Gastroesophageal sphincter (tissue), 4 donors: ENCODE measurements at regions not wholly inside any gene's neighbourhood (a gene's known extent, or its start where the extent isn't known, plus 50 kb on each side); places are given as distances from the start of the nearest gene placed in this dataset.

Experiments
- ATAC-seq: fragments of 150-250 bp; one replicate; pipeline ENCODE4 v1.9.1; 2016; ENCODE audit warnings: mild to moderate bottlenecking, moderate library complexity
- H3K27ac ChIP-seq, 4 donors: fragments of 200-600 bp; sonication (generic) in 3 of 4; 1 replicate in 3 of 4; 2 replicates in 1 of 4; pipeline ENCODE4 v1.5.1; 2016 to 2019
- H3K27me3 ChIP-seq: fragments of 200-600 bp; sonication (generic); one replicate; pipeline ENCODE4 v1.5.1; 2019
- H3K36me3 ChIP-seq, 2 donors: fragments of 200-600 bp; sonication (generic); one replicate each; pipeline ENCODE4 v1.5.1; 2019; ENCODE audit warnings: control low read depth in 1 of 2
- H3K4me1 ChIP-seq, 3 donors: fragments of 200-600 bp; sonication (generic); 1 replicate in 2 of 3; 2 replicates in 1 of 3; pipeline ENCODE4 v1.5.1; 2016 to 2019; ENCODE audit warnings: control low read depth in 2 of 3
- H3K4me3 ChIP-seq, 2 donors: fragments of 200-600 bp; sonication (generic); one replicate each; pipeline ENCODE4 v1.5.1; 2019; ENCODE audit warnings: mild to moderate bottlenecking in 1 of 2, moderate library complexity in 1 of 2
- H3K9me3 ChIP-seq, 3 donors: fragments of 200-600 bp; sonication (generic); one replicate each; pipeline ENCODE4 v1.5.1; 2017 to 2019; ENCODE audit warnings: control low read depth in 2 of 3
- EP300 ChIP-seq: sonication (generic); formaldehyde crosslinking; IDR thresholded peaks from one replicate; pipeline ENCODE4 v1.6.1; 2017; ENCODE audit warnings: antibody characterized with exemption, mild to moderate bottlenecking
- POLR2A ChIP-seq, 2 donors: fragments of 450-650 bp; IDR thresholded peaks; one replicate each; pipeline ENCODE4 v1.6.1; 2017; ENCODE audit warnings: antibody characterized with exemption in 2 of 2, mild to moderate bottlenecking in 2 of 2, moderate library complexity in 1 of 2
- POLR2AphosphoS5 ChIP-seq: sonication (generic); formaldehyde crosslinking; IDR thresholded peaks from one replicate; pipeline ENCODE4 v1.6.1; 2017; ENCODE audit warnings: antibody characterized with exemption
- WGBS, 2 donors: methylation state at CpG; one replicate each; pipeline ENCODE4 v1.1.5; 2018; ENCODE audit warnings: low coverage in 1 of 2; 5-methylcytosine and 5-hydroxymethylcytosine counted together
- TF ChIP-seq, protein P1 (sequence below), 4 experiments: fragments of 200-600 bp in 2 of 4; fragments of 450-650 bp in 2 of 4; sonication (generic) in 1 of 4; IDR thresholded peaks; one replicate each; pipeline ENCODE4 v1.5.1; 2017 to 2019; ENCODE audit warnings: antibody characterized with exemption in 4 of 4, mild to moderate bottlenecking in 2 of 4, moderate library complexity in 2 of 4

DNA sequence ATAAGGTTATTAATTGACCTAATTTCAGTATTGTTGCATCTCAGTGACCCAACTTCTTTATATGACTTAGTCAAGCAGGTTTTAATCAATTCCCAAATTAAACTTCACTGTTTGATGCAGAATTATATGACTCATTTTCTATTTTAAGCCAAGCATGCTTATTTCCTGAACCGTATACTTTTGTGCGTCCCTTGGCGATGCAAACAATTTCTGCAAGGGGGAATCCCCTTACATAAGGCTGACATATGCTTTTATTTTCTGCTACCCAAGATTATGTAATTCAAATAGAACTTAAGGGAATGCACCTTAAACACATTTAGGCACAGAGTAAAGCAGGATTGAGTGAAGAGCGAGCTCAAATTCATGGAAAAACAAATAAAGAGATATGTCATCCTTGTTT is 303.9 kb downstream of the PDCD6IP start:
- TF ChIP-seq, protein P1, sequence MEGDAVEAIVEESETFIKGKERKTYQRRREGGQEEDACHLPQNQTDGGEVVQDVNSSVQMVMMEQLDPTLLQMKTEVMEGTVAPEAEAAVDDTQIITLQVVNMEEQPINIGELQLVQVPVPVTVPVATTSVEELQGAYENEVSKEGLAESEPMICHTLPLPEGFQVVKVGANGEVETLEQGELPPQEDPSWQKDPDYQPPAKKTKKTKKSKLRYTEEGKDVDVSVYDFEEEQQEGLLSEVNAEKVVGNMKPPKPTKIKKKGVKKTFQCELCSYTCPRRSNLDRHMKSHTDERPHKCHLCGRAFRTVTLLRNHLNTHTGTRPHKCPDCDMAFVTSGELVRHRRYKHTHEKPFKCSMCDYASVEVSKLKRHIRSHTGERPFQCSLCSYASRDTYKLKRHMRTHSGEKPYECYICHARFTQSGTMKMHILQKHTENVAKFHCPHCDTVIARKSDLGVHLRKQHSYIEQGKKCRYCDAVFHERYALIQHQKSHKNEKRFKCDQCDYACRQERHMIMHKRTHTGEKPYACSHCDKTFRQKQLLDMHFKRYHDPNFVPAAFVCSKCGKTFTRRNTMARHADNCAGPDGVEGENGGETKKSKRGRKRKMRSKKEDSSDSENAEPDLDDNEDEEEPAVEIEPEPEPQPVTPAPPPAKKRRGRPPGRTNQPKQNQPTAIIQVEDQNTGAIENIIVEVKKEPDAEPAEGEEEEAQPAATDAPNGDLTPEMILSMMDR (IDR thresholded peaks at IDR 0.05): no peak
- TF ChIP-seq EP300 (no peak), POLR2A (IDR thresholded peaks at IDR 0.05) (no peak), POLR2AphosphoS5 (no peak)
- Histone ChIP-seq H3K36me3 (no peaks in the 10 kb centered on the region), H3K4me3 (no peak overlapping the region), H3K27ac (no peak overlapping the region), H3K9me3 (peaks cover 0 to 10% (median 0%) of the 10 kb centered on the region in 3 donors), H3K27me3 (no peaks in the 10 kb centered on the region), H3K4me1 (no peaks in the 10 kb centered on the region)
- no peak for ATAC-seq
- WGBS, 2 donors: 58 to 75% methylated on average over 2 to 4 of the region's 4 CpGs

DNA sequence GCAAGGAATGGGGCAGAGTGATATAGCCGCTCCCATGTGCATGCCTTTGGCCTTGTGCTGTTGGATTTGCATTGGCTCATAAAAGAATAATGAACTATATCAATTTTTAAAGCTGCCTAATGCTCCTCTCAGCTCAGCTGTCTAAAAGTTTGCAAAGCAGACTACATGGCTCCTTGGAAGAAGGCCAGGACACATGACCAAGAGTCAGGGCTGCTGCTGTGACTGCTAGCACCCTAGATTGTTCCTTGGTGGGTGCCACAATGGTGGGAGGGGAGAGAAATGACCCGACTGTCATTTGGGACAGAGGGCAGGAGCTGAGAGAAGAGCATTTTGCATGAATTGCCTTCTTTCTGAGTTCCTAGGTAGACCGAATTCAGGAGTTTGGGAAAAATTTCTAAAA is 307.9 kb downstream of the PDCD6IP start:
- H3K36me3 ChIP-seq: no peaks in the 10 kb centered on the region

DNA sequence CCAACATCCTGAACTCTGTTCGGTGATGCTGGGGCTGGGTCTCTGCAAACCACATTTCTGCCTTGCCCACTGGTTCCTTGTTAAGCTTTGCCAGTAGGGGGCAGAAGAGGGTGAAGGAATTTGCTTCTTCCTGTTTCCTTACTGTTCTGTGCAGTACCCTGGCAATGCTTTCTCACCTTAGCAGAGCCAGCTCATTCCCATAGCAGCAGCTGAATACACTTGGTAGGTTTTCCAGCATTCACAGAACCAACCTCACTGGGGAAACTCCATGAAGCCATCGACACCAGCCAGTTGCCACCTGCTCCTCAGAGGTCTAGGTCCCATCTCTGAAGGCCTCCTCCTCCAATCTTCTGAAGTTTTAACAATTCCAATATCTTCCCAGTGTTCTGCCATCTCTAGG is 308.4 kb downstream of the PDCD6IP start:
- no peaks in the 10 kb centered on the region for H3K27me3 ChIP-seq
- no peak overlapping the region for H3K4me3 ChIP-seq
- no peaks in the 10 kb centered on the region for H3K36me3 ChIP-seq
- TF ChIP-seq, protein P1 (IDR thresholded peaks at IDR 0.05): peak in 2 of 4 experiments; percentile 18 to 28
- no peak for TF ChIP-seq EP300
- no peak for TF ChIP-seq POLR2AphosphoS5
- TF ChIP-seq POLR2A (IDR thresholded peaks at IDR 0.05): no peak
- WGBS, 2 donors: 74 to 85% methylated on average over 2 of the region's 2 CpGs
- H3K9me3 ChIP-seq: no peaks in the 10 kb centered on the region
- H3K4me1 ChIP-seq: no peaks in the 10 kb centered on the region
- ATAC-seq: no peak
- no peak overlapping the region for H3K27ac ChIP-seq

More for the DNA sequence above, 307.9 kb downstream of the PDCD6IP start:
- no peaks in the 10 kb centered on the region for H3K27me3 ChIP-seq
- TF ChIP-seq EP300 (no peak), POLR2AphosphoS5 (no peak), POLR2A (IDR thresholded peaks at IDR 0.05) (no peak)
- TF ChIP-seq, protein P1 (IDR thresholded peaks at IDR 0.05): no peak
- H3K4me1 ChIP-seq: no peaks in the 10 kb centered on the region
- no peak overlapping the region for H3K4me3 ChIP-seq
- no peak for ATAC-seq
- WGBS, 2 donors: 71 to 80% methylated on average over 2 to 3 of the region's 3 CpGs
- peaks cover 0 to 5% (median 0%) of the 10 kb centered on the region in 3 donors for H3K9me3 ChIP-seq
- no peak overlapping the region for H3K27ac ChIP-seq

DNA sequence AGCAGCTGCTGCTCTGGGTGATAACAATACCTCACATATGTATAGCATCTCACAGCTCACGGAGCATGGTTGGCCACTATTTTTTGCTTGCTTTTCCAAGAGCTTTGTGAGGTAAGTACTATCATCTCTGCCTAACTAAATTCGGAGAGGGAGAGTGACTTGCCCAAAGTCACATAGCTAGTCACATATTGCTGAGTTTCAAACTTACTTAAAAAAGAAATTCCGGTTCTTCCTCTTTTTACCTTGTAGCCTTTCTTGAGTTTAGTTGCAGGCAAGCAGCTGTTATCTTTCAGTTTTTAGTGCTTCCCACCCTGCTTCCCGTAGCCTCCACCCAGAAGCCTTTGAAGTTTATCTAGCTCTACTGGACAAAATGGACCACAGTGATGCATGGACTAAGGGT is 309.2 kb downstream of the PDCD6IP start:
- WGBS, 2 donors: 61 to 71% methylated on average over 2 to 4 of the region's 4 CpGs
- ATAC-seq: no peak
- no peaks in the 10 kb centered on the region for H3K27me3 ChIP-seq
- H3K4me1 ChIP-seq: no peaks in the 10 kb centered on the region
- no peak overlapping the region for H3K4me3 ChIP-seq
- H3K36me3 ChIP-seq: no peaks in the 10 kb centered on the region
- H3K27ac ChIP-seq: no peak overlapping the region
- no peak for TF ChIP-seq EP300
- no peak for TF ChIP-seq POLR2AphosphoS5
- TF ChIP-seq, protein P1 (IDR thresholded peaks at IDR 0.05): no peak
- TF ChIP-seq POLR2A (IDR thresholded peaks at IDR 0.05): no peak
- no peaks in the 10 kb centered on the region for H3K9me3 ChIP-seq

DNA sequence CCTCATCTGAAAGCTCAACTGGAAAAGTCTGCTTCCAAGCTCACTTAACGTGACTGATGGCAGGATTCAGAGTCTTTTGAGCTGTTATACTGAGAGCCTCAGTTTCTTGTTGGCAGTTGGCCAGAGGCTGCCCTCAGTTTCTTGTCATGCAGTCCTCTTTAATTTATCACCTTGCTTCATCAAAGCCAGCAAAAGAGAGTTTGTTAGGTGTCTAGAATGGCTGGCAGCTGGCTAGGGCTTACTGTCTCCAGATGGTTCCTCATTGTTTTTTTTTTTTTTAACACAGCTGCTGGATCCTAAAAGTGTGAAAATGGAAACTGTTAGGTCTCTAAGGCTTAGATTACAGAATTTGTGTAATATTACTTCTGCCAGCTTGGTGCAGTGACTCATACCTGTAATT is 310.6 kb downstream of the PDCD6IP start:
- Histone ChIP-seq H3K4me3 (no peak overlapping the region), H3K27ac (no peak overlapping the region), H3K27me3 (no peaks in the 10 kb centered on the region), H3K36me3 (no peaks in the 10 kb centered on the region), H3K9me3 (no peaks in the 10 kb centered on the region), H3K4me1 (no peaks in the 10 kb centered on the region)
- 67 to 100% methylated on average over 1 of the region's 1 CpG for WGBS, 2 donors
- no peak for ATAC-seq
- TF ChIP-seq, protein P1 (IDR thresholded peaks at IDR 0.05): no peak
- no peak for TF ChIP-seq POLR2A (IDR thresholded peaks at IDR 0.05)
- no peak for TF ChIP-seq EP300
- TF ChIP-seq POLR2AphosphoS5: no peak
